ENCODE measurements at regions not wholly inside any gene's neighbourhood (a gene's known extent, or its start where the extent isn't known, plus 50 kb on each side); places are given as distances from the start of the nearest gene placed in this dataset.

GRCh38 chr13:47764817-47765216 is 236.3 kb downstream of the SUCLA2 start:
- no peak for TF ChIP-seq EP300 (IDR thresholded peaks at IDR 0.05)
- TF ChIP-seq CTCF (IDR thresholded peaks at IDR 0.05): no peak
- TF ChIP-seq POLR2A (IDR thresholded peaks at IDR 0.05): no peak

Data from sigmoid colon (tissue), 4 donors.